ENCODE measurements at regions not wholly inside any gene's neighbourhood (a gene's known extent, or its start where the extent isn't known, plus 50 kb on each side); places are given as distances from the start of the nearest gene placed in this dataset.
"Not testable (repeated sequence)": the region's sequence is repeated elsewhere in the genome, so short reads cannot be mapped to it uniquely, and the experiment has no call there.

- no peak for DNase-seq
- H3K27me3 ChIP-seq (ENCODE audit: control insufficient read depth in 1 of 2, insufficient read depth in 2 of 2, low read length in 2 of 2), result no peaks in the 10 kb centered on the region
- Mint-ChIP-seq H3K27me3 (no peaks in the 10 kb centered on the region), H3K4me1 (ENCODE audit: low read depth) (no peaks in the 10 kb centered on the region), H3K36me3 (ENCODE audit: low read depth) (no peaks in the 10 kb centered on the region), H3K27ac (no peak overlapping the region), H3K9me3 (peaks cover 3% of the 10 kb centered on the region), H3K4me3 (no peak overlapping the region)
- no peak overlapping the region for H3K4me3 ChIP-seq (ENCODE audit: low read length)
- no peak for ATAC-seq (ENCODE audit: poor library complexity)
- TF ChIP-seq, protein P1, sequence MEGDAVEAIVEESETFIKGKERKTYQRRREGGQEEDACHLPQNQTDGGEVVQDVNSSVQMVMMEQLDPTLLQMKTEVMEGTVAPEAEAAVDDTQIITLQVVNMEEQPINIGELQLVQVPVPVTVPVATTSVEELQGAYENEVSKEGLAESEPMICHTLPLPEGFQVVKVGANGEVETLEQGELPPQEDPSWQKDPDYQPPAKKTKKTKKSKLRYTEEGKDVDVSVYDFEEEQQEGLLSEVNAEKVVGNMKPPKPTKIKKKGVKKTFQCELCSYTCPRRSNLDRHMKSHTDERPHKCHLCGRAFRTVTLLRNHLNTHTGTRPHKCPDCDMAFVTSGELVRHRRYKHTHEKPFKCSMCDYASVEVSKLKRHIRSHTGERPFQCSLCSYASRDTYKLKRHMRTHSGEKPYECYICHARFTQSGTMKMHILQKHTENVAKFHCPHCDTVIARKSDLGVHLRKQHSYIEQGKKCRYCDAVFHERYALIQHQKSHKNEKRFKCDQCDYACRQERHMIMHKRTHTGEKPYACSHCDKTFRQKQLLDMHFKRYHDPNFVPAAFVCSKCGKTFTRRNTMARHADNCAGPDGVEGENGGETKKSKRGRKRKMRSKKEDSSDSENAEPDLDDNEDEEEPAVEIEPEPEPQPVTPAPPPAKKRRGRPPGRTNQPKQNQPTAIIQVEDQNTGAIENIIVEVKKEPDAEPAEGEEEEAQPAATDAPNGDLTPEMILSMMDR (IDR thresholded peaks at IDR 0.05), result no peak
- no peaks in the 10 kb centered on the region for H3K4me1 ChIP-seq (ENCODE audit: insufficient read depth, low read length)
- ChIA-PET POLR2A (no interaction called here), CTCF (no interaction called here)
- no peaks in the 10 kb centered on the region for H3K9me3 ChIP-seq (ENCODE audit: control insufficient read depth in 1 of 2, insufficient read depth in 1 of 2, low read length in 2 of 2)
- intact Hi-C loops (cut with DNase I, micrococcal nuclease), result no loop called here
- no peaks in the 10 kb centered on the region for H3K36me3 ChIP-seq (ENCODE audit: insufficient read depth, low read length)
- no peak overlapping the region for H3K27ac ChIP-seq (ENCODE audit: low read depth in 1 of 2, low read length in 2 of 2)
Measured at GRCh38 chr2:210730672-210731071, 174.3 kb downstream of the CPS1 start.

DNA sequence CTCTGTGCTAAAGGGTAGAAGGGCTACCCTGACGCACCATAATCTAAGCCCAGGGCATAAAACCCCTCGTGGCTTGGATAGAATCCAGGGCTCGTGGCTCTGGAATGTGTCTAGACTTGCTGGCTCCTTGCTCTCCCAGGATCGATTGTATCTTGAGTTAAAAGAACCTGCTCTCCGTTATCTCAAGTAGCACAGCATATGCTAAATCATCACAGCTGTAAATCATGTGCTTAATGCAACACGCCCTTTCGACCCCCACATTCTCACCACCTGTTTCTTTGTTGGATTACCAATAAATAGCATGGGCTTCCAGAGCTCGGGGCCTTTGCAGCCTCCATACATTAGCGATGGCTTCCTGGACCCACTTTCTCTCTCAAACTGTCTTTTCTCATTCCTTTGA is 190.4 kb downstream of the CPS1 start:
- H3K27me3 Mint-ChIP-seq, H3K9me3 Mint-ChIP-seq, POLR2A ChIA-PET: not testable (repeated sequence)

DNA sequence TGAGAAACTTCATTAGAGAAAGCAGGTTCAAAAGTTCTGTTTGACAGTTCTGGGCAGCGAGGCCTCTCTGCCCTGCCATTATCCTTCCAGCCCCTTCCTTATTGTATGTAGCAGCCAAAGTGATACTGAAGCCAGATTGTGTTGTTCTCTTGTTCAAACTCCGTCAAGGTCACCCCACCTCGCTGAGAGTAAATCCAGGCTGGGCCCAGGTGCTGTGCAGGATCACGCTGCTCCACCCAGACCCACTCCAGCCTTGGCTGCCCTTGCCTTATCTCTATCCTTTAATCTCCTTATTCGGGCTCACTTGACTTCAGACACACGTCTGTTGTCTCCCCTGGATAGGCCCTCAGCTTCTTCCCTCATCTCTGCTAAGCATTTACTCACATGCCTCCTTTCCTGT is 196.1 kb downstream of the CPS1 start:
- H3K4me3 Mint-ChIP-seq, result no peak overlapping the region
- Histone ChIP-seq H3K9me3 (ENCODE audit: control insufficient read depth in 1 of 2, insufficient read depth in 1 of 2, low read length in 2 of 2) (no peaks in the 10 kb centered on the region), H3K4me1 (ENCODE audit: insufficient read depth, low read length) (no peaks in the 10 kb centered on the region), H3K4me3 (ENCODE audit: low read length) (no peak overlapping the region), H3K36me3 (ENCODE audit: insufficient read depth, low read length) (no peaks in the 10 kb centered on the region), H3K27ac (ENCODE audit: low read depth in 1 of 2, low read length in 2 of 2) (no peak overlapping the region), H3K27me3 (ENCODE audit: control insufficient read depth in 1 of 2, insufficient read depth in 2 of 2, low read length in 2 of 2) (no peaks in the 10 kb centered on the region)
- no peaks in the 10 kb centered on the region for H3K4me1 Mint-ChIP-seq (ENCODE audit: low read depth)
- no peak overlapping the region for H3K27ac Mint-ChIP-seq
- H3K27me3 Mint-ChIP-seq, result no peaks in the 10 kb centered on the region
- TF ChIP-seq, protein P1 (IDR thresholded peaks at IDR 0.05), result no peak
- no peaks in the 10 kb centered on the region for H3K9me3 Mint-ChIP-seq
- ATAC-seq (ENCODE audit: poor library complexity) (no peak), DNase-seq (no peak)
- H3K36me3 Mint-ChIP-seq (ENCODE audit: low read depth), result no peaks in the 10 kb centered on the region
- intact Hi-C loops (cut with DNase I, micrococcal nuclease), result no loop called here
- ChIA-PET POLR2A (no interaction called here), CTCF (no interaction called here)

More for the DNA sequence above, 190.4 kb downstream of the CPS1 start:
- H3K4me1 Mint-ChIP-seq (ENCODE audit: low read depth); ATAC-seq (ENCODE audit: poor library complexity); H3K27me3 ChIP-seq (ENCODE audit: control insufficient read depth in 1 of 2, insufficient read depth in 2 of 2, low read length in 2 of 2); intact Hi-C loops (cut with DNase I, micrococcal nuclease); H3K9me3 ChIP-seq (ENCODE audit: control insufficient read depth in 1 of 2, insufficient read depth in 1 of 2, low read length in 2 of 2); H3K36me3 ChIP-seq (ENCODE audit: insufficient read depth, low read length); H3K4me3 Mint-ChIP-seq; H3K4me3 ChIP-seq (ENCODE audit: low read length); H3K27ac Mint-ChIP-seq; CTCF ChIA-PET; H3K4me1 ChIP-seq (ENCODE audit: insufficient read depth, low read length); H3K36me3 Mint-ChIP-seq (ENCODE audit: low read depth); H3K27ac ChIP-seq (ENCODE audit: low read depth in 1 of 2, low read length in 2 of 2); DNase-seq: not testable (repeated sequence)

DNA sequence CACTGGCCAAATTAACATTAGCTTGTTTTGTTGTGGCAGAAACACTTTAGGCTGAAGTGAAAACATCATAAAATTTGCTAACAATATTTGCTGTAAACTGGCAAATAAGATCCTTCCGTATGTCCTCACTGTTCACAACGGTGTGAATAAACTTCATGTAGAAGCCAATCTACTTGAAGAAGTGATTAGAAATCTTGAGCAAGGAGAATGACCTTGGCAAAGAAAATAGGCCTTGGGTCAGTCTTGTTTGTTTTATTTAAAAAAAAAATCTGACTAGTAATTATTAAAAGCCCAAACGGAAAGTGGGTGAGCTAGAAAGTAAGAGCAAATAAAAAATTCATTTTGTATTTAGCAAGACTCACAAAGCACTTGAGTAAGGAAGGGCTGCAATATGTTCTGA is 197.0 kb downstream of the CPS1 start:
- DNase-seq (no peak), ATAC-seq (ENCODE audit: poor library complexity) (no peak)
- Mint-ChIP-seq H3K9me3 (peaks cover 3% of the 10 kb centered on the region), H3K4me3 (no peak overlapping the region), H3K27me3 (no peaks in the 10 kb centered on the region), H3K27ac (no peak overlapping the region), H3K4me1 (ENCODE audit: low read depth) (no peaks in the 10 kb centered on the region), H3K36me3 (ENCODE audit: low read depth) (no peaks in the 10 kb centered on the region)
- H3K36me3 ChIP-seq (ENCODE audit: insufficient read depth, low read length), result no peaks in the 10 kb centered on the region
- POLR2A ChIA-PET, result no interaction called here
- no peaks in the 10 kb centered on the region for H3K4me1 ChIP-seq (ENCODE audit: insufficient read depth, low read length)
- intact Hi-C loops (cut with DNase I, micrococcal nuclease), result no loop called here
- no peaks in the 10 kb centered on the region for H3K27me3 ChIP-seq (ENCODE audit: control insufficient read depth in 1 of 2, insufficient read depth in 2 of 2, low read length in 2 of 2)
- no peaks in the 10 kb centered on the region for H3K9me3 ChIP-seq (ENCODE audit: control insufficient read depth in 1 of 2, insufficient read depth in 1 of 2, low read length in 2 of 2)
- no peak overlapping the region for H3K4me3 ChIP-seq (ENCODE audit: low read length)
- H3K27ac ChIP-seq (ENCODE audit: low read depth in 1 of 2, low read length in 2 of 2), result no peak overlapping the region
- TF ChIP-seq, protein P1 (IDR thresholded peaks at IDR 0.05), result no peak
- CTCF ChIA-PET, result no interaction called here

All from CD4-positive, alpha-beta T cell (primary cell).